ENCODE measurements at regions not wholly inside any gene's neighbourhood (a gene's known extent, or its start where the extent isn't known, plus 50 kb on each side); places are given as distances from the start of the nearest gene placed in this dataset.

GRCh38 chr13:74084375-74084935 is 49.7 kb downstream of the KLF12 start:
- DNase-seq = no peak

- no peak for DNase-seq
Observed at GRCh38 chr13:74082741-74083160, 51.5 kb downstream of the KLF12 start.

GRCh38 chr13:74080762-74081161 is 53.4 kb downstream of the KLF12 start:
- DNase-seq = no peak

- no peak for DNase-seq
Observed at GRCh38 chr13:74077792-74078191, 56.4 kb downstream of the KLF12 start.

GRCh38 chr13:74077375-74077774 is 56.8 kb downstream of the KLF12 start:
- no peak for DNase-seq

GRCh38 chr13:74074723-74075122 is 59.5 kb downstream of the KLF12 start:
- DNase-seq = no peak

- no peak for DNase-seq
Observed at GRCh38 chr13:74073274-74073673, 60.9 kb downstream of the KLF12 start.

- DNase-seq = no peak
Observed at GRCh38 chr13:74070513-74070912, 63.7 kb downstream of the KLF12 start.

GRCh38 chr13:74070065-74070464 is 64.1 kb downstream of the KLF12 start:
- DNase-seq = no peak

- DNase-seq = no peak
Observed at GRCh38 chr13:74068471-74068870, 65.7 kb downstream of the KLF12 start.

- DNase-seq = no peak
Observed at GRCh38 chr13:74067818-74068217, 66.4 kb downstream of the KLF12 start.

GRCh38 chr13:74066937-74067336 is 67.3 kb downstream of the KLF12 start:
- no peak for DNase-seq

GRCh38 chr13:74064805-74065312 is 69.3 kb downstream of the KLF12 start:
- DNase-seq = no peak

GRCh38 chr13:74063533-74064100 is 70.6 kb downstream of the KLF12 start:
- DNase-seq = no peak

- peak in 20 of 56 donors; percentile 1 to 29 (median 12) for DNase-seq
Observed at GRCh38 chr13:74062933-74063332, 71.3 kb downstream of the KLF12 start.

- no peak for DNase-seq
Observed at GRCh38 chr13:74061926-74062595, 72.1 kb downstream of the KLF12 start.

- DNase-seq = no peak
Observed at GRCh38 chr13:74056801-74057542, 77.2 kb downstream of the KLF12 start.

- no peak for DNase-seq
Observed at GRCh38 chr13:74052402-74052928, 81.7 kb downstream of the KLF12 start.

GRCh38 chr13:74048756-74049155 is 85.4 kb downstream of the KLF12 start:
- DNase-seq = no peak

GRCh38 chr13:74047931-74048600 is 86.1 kb downstream of the KLF12 start:
- no peak for DNase-seq

- DNase-seq = no peak
Observed at GRCh38 chr13:74046431-74046830, 87.8 kb downstream of the KLF12 start.
